HepG2 (cell line): ENCODE measurements at regions not wholly inside any gene's neighbourhood (a gene's known extent, or its start where the extent isn't known, plus 50 kb on each side); places are given as distances from the start of the nearest gene placed in this dataset.

Source experiments
- ATAC-seq: fragments of 200-7000 bp; cut with Tn5 transposase; 3 replicates; pipeline ENCODE4 v1.9.1; 2020; ENCODE audit warnings: mild to moderate bottlenecking, moderate library complexity
- BruUV-seq: library from RNA; stranded (reverse); fragments of 400-500 nt; replicated peaks from 2 replicates; lab custom pipeline; 2021; lab: Mats Ljungman, UMichigan
- CTCF ChIA-PET: fragments of 300-600 bp; formaldehyde crosslinking; extraction: SDS; loops from one replicate; lab custom pipeline; 2021; ENCODE audit warnings: low total read pairs, inconsistent platforms, low intra/inter-chr PET ratio; lab: Yijun Ruan, JAX
- POLR2A ChIA-PET: fragments of 350-600 bp; sonication (Branson Sonifier 250); formaldehyde crosslinking; loops from one replicate; lab custom pipeline; 2020; ENCODE audit warnings: antibody characterized with exemption, inconsistent platforms; lab: Yijun Ruan, JAX
- DNase-seq: peaks from one replicate; pipeline ENCODE4 v3.0.0-alpha.2; 2015; ENCODE audit warnings: low spot score
- FAIRE-seq: peaks from 3 replicates; lab custom pipeline; 2011; peaks lifted over from hg19 to GRCh38; lab: Jason Lieb, UNC
- H2AFZ ChIP-seq: one replicate; pipeline ENCODE4 v1.6.1; 2011; ENCODE audit warnings: low read length, inconsistent platforms
- H3K27ac ChIP-seq: fragments of 300-600 bp; 3 replicates; pipeline ENCODE4 v1.8.0; 2011; ENCODE audit warnings: mixed run types, mild to moderate bottlenecking, mixed read lengths, low read length, inconsistent platforms; ENCODE audit not compliant: insufficient read depth; ENCODE audit errors: extremely low read length
- H3K27me3 ChIP-seq, 2 experiments: fragments of 200-600 bp in 1 of 2; 2 replicates in 1 of 2; 3 replicates in 1 of 2; pipeline versions ENCODE4 v1.6.0 to v1.8.0; 2011; ENCODE audit warnings: low read length in 2 of 2, mild to moderate bottlenecking in 2 of 2, moderate library complexity in 2 of 2, inconsistent platforms in 1 of 2; ENCODE audit not compliant: insufficient read depth in 2 of 2, control insufficient read depth in 1 of 2
- H3K36me3 ChIP-seq, 2 experiments: fragments of 200-600 bp in 1 of 2; replicated peaks in 1 of 2; 2 replicates in 1 of 2; 3 replicates in 1 of 2; pipeline versions ENCODE4 v1.5.1 to v1.8.0; 2011; ENCODE audit warnings: low read length in 2 of 2, inconsistent platforms in 1 of 2; ENCODE audit not compliant: insufficient read depth in 2 of 2, control insufficient read depth in 1 of 2
- H3K4me1 ChIP-seq: 2 replicates; pipeline ENCODE4 v1.5.1; 2012; ENCODE audit warnings: low read length, inconsistent platforms; ENCODE audit not compliant: insufficient read depth
- H3K4me2 ChIP-seq: 2 replicates; pipeline ENCODE4 v1.6.0; 2011; ENCODE audit warnings: low read depth, low read length, inconsistent platforms
- H3K4me3 ChIP-seq, 3 experiments: fragments of 200-600 bp in 1 of 3; sonication (generic), shearing (Covaris generic) in 1 of 3; replicated peaks in 1 of 3; 2 replicates each; pipeline ENCODE4 v1.5.1; 2011 to 2016; ENCODE audit warnings: low read length in 3 of 3, inconsistent platforms in 2 of 3, low read depth in 2 of 3, mild to moderate bottlenecking in 2 of 3, control low read depth in 1 of 3, mixed read lengths in 1 of 3; ENCODE audit not compliant: insufficient read depth in 1 of 3
- H3K79me2 ChIP-seq: one replicate; pipeline ENCODE4 v1.6.1; 2011; ENCODE audit warnings: low read length, inconsistent platforms; ENCODE audit not compliant: insufficient read depth
- H3K9ac ChIP-seq: 2 replicates; pipeline ENCODE4 v1.6.0; 2011; ENCODE audit warnings: mild to moderate bottlenecking, low read depth, low read length, inconsistent platforms; ENCODE audit not compliant: insufficient read depth
- H3K9me3 ChIP-seq: 2 replicates; pipeline ENCODE4 v1.5.1; 2012; ENCODE audit warnings: mild to moderate bottlenecking, low read length
- H4K20me1 ChIP-seq: 2 replicates; pipeline ENCODE4 v1.6.0; 2011; ENCODE audit warnings: inconsistent platforms, mild to moderate bottlenecking, low read length, moderate library complexity; ENCODE audit not compliant: insufficient read depth
- CEBPB ChIP-seq: IDR thresholded peaks from 2 replicates; pipeline ENCODE4 v1.6.1; 2011; ENCODE audit warnings: low read depth, low read length, improper control_type of control experiment, borderline replicate concordance
- CREB1 ChIP-seq, 2 experiments: fragments of 450-650 bp in 1 of 2; IDR thresholded peaks; 2 replicates each; pipeline ENCODE4 v1.6.1; 2016 to 2017; ENCODE audit warnings: control low read depth in 1 of 2, mild to moderate bottlenecking in 1 of 2, missing compliant biosample characterization in 1 of 2, missing genetic modification characterization in 1 of 2
- HCFC1 ChIP-seq: fragments of 150-350 bp; IDR thresholded peaks from 2 replicates; pipeline ENCODE4 v1.6.1; 2014; ENCODE audit warnings: low read depth, low read length
- KLF6 ChIP-seq: IDR thresholded peaks from 2 replicates; pipeline ENCODE4 v1.8.0; 2016; ENCODE audit warnings: missing biosample characterization, missing genetic modification reagents
- MTF2 ChIP-seq: sonication (generic); formaldehyde crosslinking; IDR thresholded peaks from 2 replicates; pipeline ENCODE4 v1.5.0; 2020; ENCODE audit warnings: missing genetic modification reagents, borderline replicate concordance
- NFYB ChIP-seq: sonication (generic); formaldehyde crosslinking; IDR thresholded peaks from 2 replicates; pipeline ENCODE4 v1.4.0; 2020; ENCODE audit warnings: missing genetic modification reagents
- NR1H2 ChIP-seq: sonication (generic); formaldehyde crosslinking; IDR thresholded peaks from 2 replicates; pipeline ENCODE4 v1.8.1; 2022; ENCODE audit warnings: low read depth, missing genetic modification reagents, borderline replicate concordance
- POLR2AphosphoS5 ChIP-seq: IDR thresholded peaks from 2 replicates; pipeline ENCODE4 v1.6.1; 2012; ENCODE audit warnings: low read depth, low read length
- SIX4 ChIP-seq: sonication (generic); formaldehyde crosslinking; IDR thresholded peaks from 2 replicates; pipeline ENCODE4 v1.4.0; 2020; ENCODE audit warnings: missing genetic modification reagents
- SRSF1 ChIP-seq: fragments of 200-400 bp; formaldehyde crosslinking; optimal IDR thresholded peaks from 2 replicates; pipeline ENCODE3; 2017; ENCODE audit warnings: mild to moderate bottlenecking, low read depth, low read length, moderate library complexity
- ZFP1 ChIP-seq: IDR thresholded peaks from 2 replicates; pipeline ENCODE4 v1.6.1; 2016
- ZNF501 ChIP-seq: sonication (generic); formaldehyde crosslinking; IDR thresholded peaks from 2 replicates; pipeline ENCODE4 v1.5.1; 2020; ENCODE audit warnings: mild to moderate bottlenecking, moderate library complexity, missing genetic modification reagents
- ZSCAN22 ChIP-seq: sonication (generic); formaldehyde crosslinking; IDR thresholded peaks from 2 replicates; pipeline ENCODE4 v1.4.0; 2020; ENCODE audit warnings: mild to moderate bottlenecking, missing genetic modification reagents
- ZSCAN29 ChIP-seq: sonication (generic); formaldehyde crosslinking; conservative IDR thresholded peaks from 2 replicates; pipeline ENCODE4 v1.4.0; 2020; ENCODE audit warnings: mild to moderate bottlenecking, missing genetic modification reagents
- WGBS: methylation state at CpG from one replicate; pipeline ENCODE4 v1.1.6; 2017; ENCODE audit warnings: low lambda C conversion rate; 5-methylcytosine and 5-hydroxymethylcytosine counted together
- in situ Hi-C: cut with HindIII; loops from 2 replicates; pipeline ENCODE4 v1.10.0; 2017; ENCODE audit warnings: low pct_unique_long_range_greater_than_20kb; ENCODE audit not compliant: extremely low pct_ligation_motif_present
- intact Hi-C: fragments of 100-400 bp; cut with micrococcal nuclease; formaldehyde crosslinking; loops from one replicate; pipeline ENCODE4 v1.10.0; 2022; ENCODE audit not compliant: unreplicated experiment
- TF ChIP-seq, protein P1 (sequence below): IDR thresholded peaks from 2 replicates; pipeline ENCODE4 v1.6.1; 2016; ENCODE audit warnings: low read depth, missing genetic modification reagents, missing compliant biosample characterization
- TF ChIP-seq, protein P2 (sequence below): sonication (generic); IDR thresholded peaks from 2 replicates; pipeline ENCODE4 v1.6.1; 2016; ENCODE audit warnings: low read depth, borderline replicate concordance

DNA sequence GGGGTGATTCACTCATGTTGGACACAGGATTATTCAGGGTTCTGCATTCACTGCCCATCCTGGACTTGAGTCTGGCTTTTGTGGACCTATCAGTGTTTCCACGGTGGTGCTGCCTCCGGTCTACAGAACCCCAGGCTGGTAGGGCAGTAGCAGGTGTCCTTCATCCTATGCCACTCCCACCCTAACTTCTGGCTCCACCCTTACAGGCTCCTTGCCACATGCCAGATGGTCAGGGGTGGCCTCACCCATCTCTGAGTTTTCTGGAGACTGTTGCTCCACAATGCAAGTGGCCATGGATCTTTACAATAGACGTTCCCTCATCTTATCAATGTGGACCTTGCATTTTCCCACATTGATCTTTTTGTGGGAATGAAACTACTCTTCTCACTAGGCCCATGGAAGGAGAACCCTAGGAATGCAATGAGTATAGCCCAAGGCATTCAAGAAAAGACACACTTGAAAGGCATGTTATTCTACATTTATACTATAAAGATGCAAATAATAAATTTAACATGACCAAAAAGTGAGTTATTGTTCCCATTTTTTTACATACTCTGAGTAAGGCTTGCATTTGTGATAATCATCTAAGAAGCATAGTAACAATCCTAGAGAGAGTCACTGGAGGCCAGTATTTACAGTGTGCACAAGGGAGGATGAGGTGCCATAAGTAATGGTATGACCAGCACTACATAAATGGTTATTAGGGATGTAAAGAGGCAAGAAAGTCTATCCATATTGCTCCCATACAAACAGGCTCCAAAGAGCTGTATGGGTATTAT is 57.4 kb upstream of the ADO start:
- no peak for ATAC-seq
- Histone ChIP-seq H3K27ac (no peak overlapping the region), H3K36me3 (no peaks in the 10 kb centered on the region), H3K4me3 (no peak overlapping the region), H4K20me1 (no peaks in the 10 kb centered on the region), H2AFZ (no peak overlapping the region), H3K79me2 (no peaks in the 10 kb centered on the region), H3K9ac (no peak overlapping the region), H3K4me1 (no peaks in the 10 kb centered on the region), H3K27me3 (no peaks in the 10 kb centered on the region), H3K4me2 (no peak overlapping the region), H3K9me3 (no peaks in the 10 kb centered on the region)
- 44% methylated on average over 3 of the region's 3 CpGs for WGBS
- DNase-seq: no peak
- FAIRE-seq: no peak
- POLR2A ChIA-PET: no interaction called here
- CTCF ChIA-PET: no interaction called here
- in situ Hi-C loops: no loop called here
- TF ChIP-seq ZSCAN22 (no peak), HCFC1 (no peak), SIX4 (CRISPR knock-in tag) (no peak), ZFP1 (CRISPR knock-in tag) (no peak), KLF6 (CRISPR knock-in tag) (no peak), MTF2 (no peak), CREB1 (IDR thresholded peaks at IDR 0.05) (no peak), CREB1 (CRISPR knock-in tag; IDR thresholded peaks at IDR 0.05) (no peak), ZNF501 (CRISPR knock-in tag) (no peak), SRSF1 (no peak), ZSCAN29 (CRISPR knock-in tag) (no peak), CEBPB (no peak), NR1H2 (CRISPR knock-in tag) (no peak), POLR2AphosphoS5 (no peak), NFYB (CRISPR knock-in tag) (no peak)
- TF ChIP-seq, protein P1, sequence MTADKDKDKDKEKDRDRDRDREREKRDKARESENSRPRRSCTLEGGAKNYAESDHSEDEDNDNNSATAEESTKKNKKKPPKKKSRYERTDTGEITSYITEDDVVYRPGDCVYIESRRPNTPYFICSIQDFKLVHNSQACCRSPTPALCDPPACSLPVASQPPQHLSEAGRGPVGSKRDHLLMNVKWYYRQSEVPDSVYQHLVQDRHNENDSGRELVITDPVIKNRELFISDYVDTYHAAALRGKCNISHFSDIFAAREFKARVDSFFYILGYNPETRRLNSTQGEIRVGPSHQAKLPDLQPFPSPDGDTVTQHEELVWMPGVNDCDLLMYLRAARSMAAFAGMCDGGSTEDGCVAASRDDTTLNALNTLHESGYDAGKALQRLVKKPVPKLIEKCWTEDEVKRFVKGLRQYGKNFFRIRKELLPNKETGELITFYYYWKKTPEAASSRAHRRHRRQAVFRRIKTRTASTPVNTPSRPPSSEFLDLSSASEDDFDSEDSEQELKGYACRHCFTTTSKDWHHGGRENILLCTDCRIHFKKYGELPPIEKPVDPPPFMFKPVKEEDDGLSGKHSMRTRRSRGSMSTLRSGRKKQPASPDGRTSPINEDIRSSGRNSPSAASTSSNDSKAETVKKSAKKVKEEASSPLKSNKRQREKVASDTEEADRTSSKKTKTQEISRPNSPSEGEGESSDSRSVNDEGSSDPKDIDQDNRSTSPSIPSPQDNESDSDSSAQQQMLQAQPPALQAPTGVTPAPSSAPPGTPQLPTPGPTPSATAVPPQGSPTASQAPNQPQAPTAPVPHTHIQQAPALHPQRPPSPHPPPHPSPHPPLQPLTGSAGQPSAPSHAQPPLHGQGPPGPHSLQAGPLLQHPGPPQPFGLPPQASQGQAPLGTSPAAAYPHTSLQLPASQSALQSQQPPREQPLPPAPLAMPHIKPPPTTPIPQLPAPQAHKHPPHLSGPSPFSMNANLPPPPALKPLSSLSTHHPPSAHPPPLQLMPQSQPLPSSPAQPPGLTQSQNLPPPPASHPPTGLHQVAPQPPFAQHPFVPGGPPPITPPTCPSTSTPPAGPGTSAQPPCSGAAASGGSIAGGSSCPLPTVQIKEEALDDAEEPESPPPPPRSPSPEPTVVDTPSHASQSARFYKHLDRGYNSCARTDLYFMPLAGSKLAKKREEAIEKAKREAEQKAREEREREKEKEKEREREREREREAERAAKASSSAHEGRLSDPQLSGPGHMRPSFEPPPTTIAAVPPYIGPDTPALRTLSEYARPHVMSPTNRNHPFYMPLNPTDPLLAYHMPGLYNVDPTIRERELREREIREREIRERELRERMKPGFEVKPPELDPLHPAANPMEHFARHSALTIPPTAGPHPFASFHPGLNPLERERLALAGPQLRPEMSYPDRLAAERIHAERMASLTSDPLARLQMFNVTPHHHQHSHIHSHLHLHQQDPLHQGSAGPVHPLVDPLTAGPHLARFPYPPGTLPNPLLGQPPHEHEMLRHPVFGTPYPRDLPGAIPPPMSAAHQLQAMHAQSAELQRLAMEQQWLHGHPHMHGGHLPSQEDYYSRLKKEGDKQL (CRISPR knock-in tag): no peak
- TF ChIP-seq, protein P2, sequence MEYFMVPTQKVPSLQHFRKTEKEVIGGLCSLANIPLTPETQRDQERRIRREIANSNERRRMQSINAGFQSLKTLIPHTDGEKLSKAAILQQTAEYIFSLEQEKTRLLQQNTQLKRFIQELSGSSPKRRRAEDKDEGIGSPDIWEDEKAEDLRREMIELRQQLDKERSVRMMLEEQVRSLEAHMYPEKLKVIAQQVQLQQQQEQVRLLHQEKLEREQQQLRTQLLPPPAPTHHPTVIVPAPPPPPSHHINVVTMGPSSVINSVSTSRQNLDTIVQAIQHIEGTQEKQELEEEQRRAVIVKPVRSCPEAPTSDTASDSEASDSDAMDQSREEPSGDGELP: no peak
- no TSS peak for BruUV-seq
- intact Hi-C loops: no loop called here
